ENCODE measurements at regions not wholly inside any gene's neighbourhood (a gene's known extent, or its start where the extent isn't known, plus 50 kb on each side); places are given as distances from the start of the nearest gene placed in this dataset.

GRCh38 chr7:153470004-153470671 is 582.1 kb upstream of the DPP6 start:
- TF ChIP-seq CTCF (IDR thresholded peaks at IDR 0.05) (no peak), POLR2AphosphoS5 (IDR thresholded peaks at IDR 0.05) (no peak), POLR2A (IDR thresholded peaks at IDR 0.05) (no peak)

All from prostate gland (tissue), 2 donors.